ENCODE measurements at regions not wholly inside any gene's neighbourhood (a gene's known extent, or its start where the extent isn't known, plus 50 kb on each side); places are given as distances from the start of the nearest gene placed in this dataset.

DNA sequence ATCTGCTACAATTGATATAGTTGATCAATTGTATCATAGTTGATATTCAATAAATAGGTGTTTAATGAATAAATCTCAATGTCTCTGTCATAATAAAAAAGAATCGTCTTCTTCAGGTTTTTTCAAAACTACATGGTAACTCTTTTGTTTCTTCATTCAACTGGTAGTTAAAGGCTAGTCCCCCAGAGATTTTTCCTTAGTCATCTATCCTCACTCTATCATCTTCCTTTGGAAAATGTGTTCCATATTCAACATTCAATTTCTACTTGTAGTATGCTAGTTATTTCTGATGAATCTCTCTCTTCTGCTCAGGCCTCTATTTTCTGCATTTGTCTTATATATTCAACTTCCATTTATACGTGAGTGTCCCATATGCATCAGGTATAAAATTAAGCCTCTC lies 558.8 kb downstream of the KCNT2 start:
- no peak for TF ChIP-seq GATA2 (IDR thresholded peaks at IDR 0.05; ENCODE audit: low read depth, low read length)
- TF ChIP-seq GATA3 (IDR thresholded peaks at IDR 0.05; ENCODE audit: low read depth, low read length) = no peak
